GM18868 (cell line): ENCODE measurements at regions not wholly inside any gene's neighbourhood (a gene's known extent, or its start where the extent isn't known, plus 50 kb on each side); places are given as distances from the start of the nearest gene placed in this dataset.
"Not testable (repeated sequence)": the region's sequence is repeated elsewhere in the genome, so short reads cannot be mapped to it uniquely, and the experiment has no call there.

Experiments
- ATAC-seq: cut with Tn5 transposase; IDR thresholded peaks from one replicate; pipeline ENCODE4 v1.9.1; 2021; ENCODE audit warnings: mild to moderate bottlenecking, moderate library complexity; ENCODE audit not compliant: unreplicated experiment

GRCh38 chr2:37757456-37757855, 86.0 kb upstream of the CDC42EP3 start:
- ATAC-seq: not testable (repeated sequence)

GRCh38 chr2:37758141-37758601, 86.7 kb upstream of the CDC42EP3 start:
- not testable (repeated sequence) for ATAC-seq

GRCh38 chr2:37759989-37760388, 88.5 kb upstream of the CDC42EP3 start:
- not testable (repeated sequence) for ATAC-seq

GRCh38 chr2:37760471-37760870, 89.0 kb upstream of the CDC42EP3 start:
- no peak for ATAC-seq

GRCh38 chr2:37762281-37762680, 90.8 kb upstream of the CDC42EP3 start:
- not testable (repeated sequence) for ATAC-seq

GRCh38 chr2:37764739-37765138, 93.3 kb upstream of the CDC42EP3 start:
- ATAC-seq: no peak

- ATAC-seq: no peak
Measured at GRCh38 chr2:37766106-37766505, 94.7 kb upstream of the CDC42EP3 start.

GRCh38 chr2:37767046-37767445, 95.6 kb upstream of the CDC42EP3 start:
- no peak for ATAC-seq

- ATAC-seq: no peak
Measured at GRCh38 chr2:37767959-37768925, 96.8 kb upstream of the CDC42EP3 start.

GRCh38 chr2:37769551-37769950, 98.1 kb upstream of the CDC42EP3 start:
- ATAC-seq: no peak

- no peak for ATAC-seq
Measured at GRCh38 chr2:37770797-37771196, 99.4 kb upstream of the CDC42EP3 start.

GRCh38 chr2:37771600-37772088, 100.2 kb upstream of the CDC42EP3 start:
- no peak for ATAC-seq

- ATAC-seq: no peak
Measured at GRCh38 chr2:37773371-37774130, 102.1 kb upstream of the CDC42EP3 start.

GRCh38 chr2:37774171-37774944, 102.9 kb upstream of the CDC42EP3 start:
- ATAC-seq: not testable (repeated sequence)

GRCh38 chr2:37774976-37775907, 103.8 kb upstream of the CDC42EP3 start:
- ATAC-seq: no peak

- ATAC-seq: no peak
Measured at GRCh38 chr2:37775908-37776250, 104.4 kb upstream of the CDC42EP3 start.

GRCh38 chr2:37776487-37776886, 105.0 kb upstream of the CDC42EP3 start:
- no peak for ATAC-seq

GRCh38 chr2:37779139-37779538, 107.7 kb upstream of the CDC42EP3 start:
- ATAC-seq: no peak

GRCh38 chr2:37779611-37780386, 108.4 kb upstream of the CDC42EP3 start:
- ATAC-seq: no peak
